H1 (cell line): ENCODE measurements at regions not wholly inside any gene's neighbourhood (a gene's known extent, or its start where the extent isn't known, plus 50 kb on each side); places are given as distances from the start of the nearest gene placed in this dataset.

Source experiments
- CTCF ChIA-PET: fragments of 300-600 bp; sonication (Branson Sonifier 250); formaldehyde crosslinking; loops from one replicate; lab custom pipeline; 2021; ENCODE audit not compliant: partially characterized antibody; lab: Charles Lee
- POLR2A ChIA-PET: fragments of 300-600 bp; sonication (Branson Sonifier 250); formaldehyde crosslinking; loops from one replicate; lab custom pipeline; 2021; ENCODE audit warnings: inconsistent platforms; ENCODE audit not compliant: partially characterized antibody; lab: Charles Lee
- DNase-seq, 2 experiments: peaks; one replicate each; pipeline versions ENCODE4 v3.0.0 to v3.0.0-alpha.2; 2010 to 2022; ENCODE audit warnings: low spot score in 2 of 2, low read depth in 1 of 2, mixed read lengths in 1 of 2
- FAIRE-seq: peaks from 2 replicates; lab custom pipeline; 2011; peaks lifted over from hg19 to GRCh38; lab: Jason Lieb, UNC
- H2AFZ ChIP-seq: 2 replicates; pipeline ENCODE4 v1.8.1; 2012; ENCODE audit warnings: low read length, inconsistent platforms
- H2AK5ac ChIP-seq: 2 replicates; pipeline ENCODE4 v1.6.1; 2013; ENCODE audit warnings: low read depth, low read length
- H2BK120ac ChIP-seq: replicated peaks from 2 replicates; pipeline ENCODE3; 2013; ENCODE audit warnings: low read depth, low read length, inconsistent platforms
- H2BK12ac ChIP-seq: 2 replicates; pipeline ENCODE4 v1.6.1; 2013; ENCODE audit warnings: low read depth, low read length
- H2BK15ac ChIP-seq: 2 replicates; pipeline ENCODE4 v1.6.1; 2013; ENCODE audit warnings: low read length
- H2BK20ac ChIP-seq: 2 replicates; pipeline ENCODE4 v1.6.1; 2013; ENCODE audit warnings: low read length
- H2BK5ac ChIP-seq: 2 replicates; pipeline ENCODE4 v1.6.1; 2013; ENCODE audit warnings: low read depth, low read length
- H3K14ac ChIP-seq: 2 replicates; pipeline ENCODE4 v1.6.1; 2013; ENCODE audit warnings: inconsistent platforms; ENCODE audit not compliant: insufficient read length
- H3K18ac ChIP-seq: 2 replicates; pipeline ENCODE4 v1.6.1; 2013; ENCODE audit warnings: low read length; ENCODE audit errors: extremely low read depth
- H3K23ac ChIP-seq: 2 replicates; pipeline ENCODE4 v1.6.1; 2013; ENCODE audit warnings: inconsistent platforms; ENCODE audit not compliant: insufficient read length
- H3K23me2 ChIP-seq: 2 replicates; pipeline ENCODE4 v1.6.1; 2013; ENCODE audit warnings: low read depth, low read length
- H3K27ac ChIP-seq: 2 replicates; pipeline ENCODE4 v1.6.1; 2011; ENCODE audit warnings: low read depth, low read length, inconsistent platforms
- H3K27me3 ChIP-seq, 4 experiments: replicated peaks in 1 of 4; 1 replicate in 1 of 4; 2 replicates in 3 of 4; pipeline versions ENCODE4 v1.6.1 to v1.8.1; 2011 to 2013; ENCODE audit warnings: low read length in 3 of 4, mild to moderate bottlenecking in 3 of 4, inconsistent platforms in 2 of 4, mixed read lengths in 2 of 4, moderate library complexity in 1 of 4; ENCODE audit not compliant: control insufficient read depth in 3 of 4, insufficient read depth in 3 of 4; ENCODE audit errors: extremely low read depth in 1 of 4
- H3K36me3 ChIP-seq, 4 experiments: 2 replicates each; pipeline versions ENCODE4 v1.6.1 to v1.8.1; 2011 to 2013; ENCODE audit warnings: mild to moderate bottlenecking in 4 of 4, low read length in 3 of 4, moderate library complexity in 2 of 4, control low read depth in 1 of 4, inconsistent platforms in 1 of 4; ENCODE audit not compliant: insufficient read depth in 4 of 4, control insufficient read depth in 2 of 4
- H3K4ac ChIP-seq: replicated peaks from 2 replicates; pipeline ENCODE3; 2013; ENCODE audit warnings: low read length, low read depth, mixed read lengths, inconsistent platforms; ENCODE audit not compliant: insufficient read length
- H3K4me1 ChIP-seq, 4 experiments: replicated peaks in 1 of 4; 1 replicate in 1 of 4; 2 replicates in 3 of 4; pipeline versions ENCODE4 v1.6.1 to v1.8.1; 2011 to 2013; ENCODE audit warnings: low read length in 3 of 4, inconsistent platforms in 2 of 4, mixed read lengths in 1 of 4; ENCODE audit not compliant: insufficient read depth in 4 of 4, control insufficient read depth in 3 of 4
- H3K4me2 ChIP-seq, 2 experiments: 2 replicates each; pipeline versions ENCODE4 v1.6.1 to v1.8.1; 2011 to 2013; ENCODE audit warnings: low read depth in 2 of 2, low read length in 2 of 2, control low read depth in 1 of 2, inconsistent platforms in 1 of 2, mild to moderate bottlenecking in 1 of 2; ENCODE audit not compliant: insufficient read depth in 1 of 2
- H3K4me3 ChIP-seq, 4 experiments: fragments of 200-600, 300-600 bp in 1 of 4; sonication (generic), shearing (Covaris generic), sonication (Bioruptor Twin) in 1 of 4; 2 replicates each; pipeline versions ENCODE4 v1.5.1 to v1.8.1; 2011 to 2016; ENCODE audit warnings: low read length in 4 of 4, low read depth in 3 of 4, control low read depth in 2 of 4, inconsistent platforms in 2 of 4, mild to moderate bottlenecking in 2 of 4, mixed read lengths in 1 of 4, moderate library complexity in 1 of 4; ENCODE audit not compliant: insufficient read depth in 2 of 4; ENCODE audit errors: extremely low read depth in 1 of 4
- H3K56ac ChIP-seq: replicated peaks from 2 replicates; pipeline ENCODE3; 2013; ENCODE audit warnings: low read depth, mild to moderate bottlenecking, mixed read lengths, low read length, inconsistent platforms; ENCODE audit not compliant: insufficient read length
- H3K79me1 ChIP-seq: 2 replicates; pipeline ENCODE4 v1.6.1; 2013; ENCODE audit warnings: low read depth, low read length, control low read depth
- H3K79me2 ChIP-seq, 2 experiments: 2 replicates each; pipeline versions ENCODE4 v1.6.1 to v1.8.1; 2012 to 2013; ENCODE audit warnings: low read length in 2 of 2, mild to moderate bottlenecking in 2 of 2, inconsistent platforms in 1 of 2; ENCODE audit not compliant: insufficient read depth in 2 of 2, control insufficient read depth in 1 of 2
- H3K9ac ChIP-seq, 4 experiments: replicated peaks in 1 of 4; 1 replicate in 1 of 4; 2 replicates in 3 of 4; pipeline versions ENCODE4 v1.6.1 to v1.8.1; 2011 to 2013; ENCODE audit warnings: low read depth in 3 of 4, low read length in 3 of 4, control low read depth in 2 of 4, mild to moderate bottlenecking in 2 of 4, moderate library complexity in 2 of 4, inconsistent platforms in 1 of 4; ENCODE audit errors: extremely low read depth in 1 of 4
- H3K9me3 ChIP-seq, 2 experiments: 2 replicates each; pipeline versions ENCODE4 v1.6.1 to v1.8.1; 2012 to 2013; ENCODE audit warnings: mild to moderate bottlenecking in 2 of 2, moderate library complexity in 2 of 2, control low read depth in 1 of 2, inconsistent platforms in 1 of 2, low read depth in 1 of 2, low read length in 1 of 2, mixed read lengths in 1 of 2; ENCODE audit not compliant: insufficient read depth in 2 of 2
- H4K20me1 ChIP-seq, 2 experiments: replicated peaks in 1 of 2; 2 replicates each; pipeline versions ENCODE3 to v1.8.1; 2011 to 2013; ENCODE audit warnings: inconsistent platforms in 2 of 2, low read length in 2 of 2, mild to moderate bottlenecking in 1 of 2; ENCODE audit not compliant: insufficient read depth in 2 of 2, control insufficient read depth in 1 of 2
- H4K5ac ChIP-seq: 2 replicates; pipeline ENCODE4 v1.6.1; 2013; ENCODE audit warnings: low read length, low read depth, mixed read lengths, inconsistent platforms; ENCODE audit not compliant: insufficient read length
- H4K8ac ChIP-seq: 2 replicates; pipeline ENCODE4 v1.8.0; 2013; ENCODE audit warnings: mild to moderate bottlenecking, moderate library complexity, low read length, inconsistent platforms; ENCODE audit not compliant: insufficient read depth; ENCODE audit errors: extremely low read depth
- H4K91ac ChIP-seq: replicated peaks from 2 replicates; pipeline ENCODE3; 2013; ENCODE audit warnings: low read length, mixed read lengths, inconsistent platforms; ENCODE audit not compliant: insufficient read length
- GABPA ChIP-seq: IDR thresholded peaks from 2 replicates; pipeline ENCODE4 v1.6.1; 2011; ENCODE audit warnings: mild to moderate bottlenecking, low read length, moderate library complexity, borderline replicate concordance; ENCODE audit not compliant: insufficient read depth
- SP1 ChIP-seq: IDR thresholded peaks from 2 replicates; pipeline ENCODE4 v1.6.1; 2011; ENCODE audit warnings: low read depth, low read length
- SRF ChIP-seq: IDR thresholded peaks from 2 replicates; pipeline ENCODE4 v1.6.1; 2011; ENCODE audit warnings: mild to moderate bottlenecking, low read depth, low read length, moderate library complexity
- SUZ12 ChIP-seq: fragments of 200-600 bp; sonication (generic); IDR thresholded peaks from 2 replicates; pipeline ENCODE4 v1.6.1; 2012; ENCODE audit warnings: mild to moderate bottlenecking, inconsistent platforms, low read length, moderate library complexity, mixed read lengths
- WGBS, 2 experiments: shearing (Covaris generic) in 1 of 2; methylation state at CpG; one replicate each; pipeline versions ENCODE4 v1.1.6 to v1.1.7; 2013 to 2015; ENCODE audit warnings: low lambda C conversion rate in 2 of 2, mixed read lengths in 2 of 2, inconsistent platforms in 1 of 2, low coverage in 1 of 2, missing lambda C conversion rate in 1 of 2; ENCODE audit not compliant: insufficient replicate concordance in 2 of 2, insufficient coverage in 1 of 2, insufficient read length in 1 of 2; ENCODE audit errors: extremely low coverage in 1 of 2, missing lambda C conversion rate in 1 of 2; 5-methylcytosine and 5-hydroxymethylcytosine counted together

GRCh38 chr12:124472690-124473279, 94.6 kb downstream of the NCOR2 start:
- no peak for TF ChIP-seq SUZ12
- no peak for TF ChIP-seq SRF
- TF ChIP-seq SP1, result no peak
- no peak for TF ChIP-seq GABPA
- WGBS, 2 experiments, result 92% methylated on average over 14 of the region's 14 CpGs; no CpG with 5 or more reads in 1 of the 2 experiments

More at GRCh38 chr12:124472690-124473279, 94.6 kb downstream of the NCOR2 start:
- Histone ChIP-seq H2BK15ac (no peak overlapping the region), H3K4me3 (no peak overlapping the region), H2AFZ (no peak overlapping the region), H3K36me3 (peaks cover 2 to 45% (median 28%) of the 10 kb centered on the region in 4 experiments; a peak in 7 of 8 replicates), H2BK20ac (no peak overlapping the region), H3K9me3 (peaks cover 7% of the 10 kb centered on the region in 2 experiments; a peak in 2 of 4 replicates), H3K23ac (no peak overlapping the region), H3K27me3 (no peaks in the 10 kb centered on the region), H2AK5ac (no peak overlapping the region), H3K23me2 (peaks cover 2% of the 10 kb centered on the region; the same call in 1 of the 2 replicates), H3K4ac (no peak overlapping the region), H4K8ac (no peak overlapping the region), H2BK5ac (no peak overlapping the region), H3K9ac (no peak overlapping the region), H4K20me1 (peaks cover 3 to 8% of the 10 kb centered on the region in 2 experiments), H2BK12ac (no peak overlapping the region), H2BK120ac (no peak overlapping the region), H3K27ac (no peak overlapping the region), H4K91ac (no peak overlapping the region), H3K79me2 (peaks cover 3 to 17% of the 10 kb centered on the region in 2 experiments; a peak in 2 of 4 replicates), H4K5ac (no peak overlapping the region), H3K4me2 (no peak overlapping the region), H3K14ac (no peak overlapping the region), H3K79me1 (peaks cover 13% of the 10 kb centered on the region; the same call in 1 of the 2 replicates), H3K18ac (no peak overlapping the region), H3K4me1 (no peaks in the 10 kb centered on the region), H3K56ac (no peak overlapping the region)
- no peak for DNase-seq
- FAIRE-seq, result no peak
- ChIA-PET POLR2A (interaction anchor here (1.7 kb wide), 1 partner anchor 9 kb away, joined by 5 read pairs; no protein-coding TSS in a partner anchor), CTCF (interaction anchor here (1.1 to 2.1 kb wide), 2 partner anchors 16 to 46 kb away, joined by 3 to 4 read pairs; no protein-coding TSS in a partner anchor)
